Loucy (cell line): ENCODE measurements at regions not wholly inside any gene's neighbourhood (a gene's known extent, or its start where the extent isn't known, plus 50 kb on each side); places are given as distances from the start of the nearest gene placed in this dataset.

Experiments
- H2AFZ ChIP-seq: fragments of 200-600 bp; sonication (generic); 2 replicates; pipeline ENCODE4 v1.6.0; 2016; ENCODE audit warnings: antibody characterized with exemption, mild to moderate bottlenecking, low read length, moderate library complexity
- H3F3A ChIP-seq: fragments of 200-600 bp; 2 replicates; pipeline ENCODE4 v1.6.0; 2016; ENCODE audit warnings: antibody characterized with exemption, low read depth, mild to moderate bottlenecking
- H3K27me3 ChIP-seq: fragments of 200-600 bp; sonication (generic); 2 replicates; pipeline ENCODE4 v1.6.1; 2014; ENCODE audit warnings: low read length, mild to moderate bottlenecking; ENCODE audit not compliant: insufficient read depth, poor library complexity, severe bottlenecking
- H3K36me3 ChIP-seq: fragments of 200-600 bp; sonication (generic); 2 replicates; pipeline ENCODE4 v1.6.1; 2016; ENCODE audit warnings: low read length; ENCODE audit not compliant: insufficient read depth
- H3K4me1 ChIP-seq: fragments of 200-600 bp; sonication (generic); 2 replicates; pipeline ENCODE4 v1.5.1; 2014; ENCODE audit warnings: low read length, mild to moderate bottlenecking; ENCODE audit not compliant: insufficient read depth, poor library complexity, severe bottlenecking
- H3K4me2 ChIP-seq: fragments of 200-600 bp; sonication (generic); 2 replicates; pipeline ENCODE4 v1.6.0; 2014; ENCODE audit warnings: antibody characterized with exemption, low read length, low read depth, mild to moderate bottlenecking; ENCODE audit not compliant: poor library complexity, severe bottlenecking
- H3K4me3 ChIP-seq: fragments of 200-600 bp; sonication (generic); 2 replicates; pipeline ENCODE4 v1.5.1; 2014; ENCODE audit warnings: low read length, mild to moderate bottlenecking, mixed read lengths; ENCODE audit not compliant: poor library complexity, severe bottlenecking
- H3K79me2 ChIP-seq: fragments of 200-600 bp; sonication (generic); 2 replicates; pipeline ENCODE4 v1.6.1; 2014; ENCODE audit warnings: low read length; ENCODE audit not compliant: insufficient read depth
- H3K9ac ChIP-seq: fragments of 200-600 bp; sonication (generic); 2 replicates; pipeline ENCODE4 v1.6.0; 2014; ENCODE audit warnings: mild to moderate bottlenecking, low read depth, low read length, moderate library complexity; ENCODE audit not compliant: poor library complexity, severe bottlenecking
- H3K9me2 ChIP-seq: fragments of 200-600 bp; sonication (generic); replicated peaks from 2 replicates; pipeline ENCODE4 v1.6.1; 2016; ENCODE audit warnings: low read depth, low read length, mixed read lengths
- H3K9me3 ChIP-seq: fragments of 200-600 bp; sonication (generic); 2 replicates; pipeline ENCODE4 v1.6.1; 2014; ENCODE audit warnings: mild to moderate bottlenecking, antibody characterized with exemption, low read length, low read depth; ENCODE audit not compliant: insufficient read depth
- H4K20me1 ChIP-seq: fragments of 200-600 bp; sonication (generic); 2 replicates; pipeline ENCODE4 v1.6.0; 2014; ENCODE audit warnings: antibody characterized with exemption, low read length, mild to moderate bottlenecking; ENCODE audit not compliant: insufficient read depth, poor library complexity, severe bottlenecking
- EZH2phosphoT487 ChIP-seq: fragments of 200-600 bp; IDR thresholded peaks from 2 replicates; pipeline ENCODE4 v1.6.1; 2018; ENCODE audit warnings: antibody characterized with exemption, mild to moderate bottlenecking, moderate library complexity, borderline replicate concordance
- TF ChIP-seq, protein P1 (sequence below): fragments of 200-600 bp; sonication (generic); conservative IDR thresholded peaks from 2 replicates; pipeline ENCODE4 v1.5.1; 2014; ENCODE audit warnings: mild to moderate bottlenecking, antibody characterized with exemption, low read length

DNA sequence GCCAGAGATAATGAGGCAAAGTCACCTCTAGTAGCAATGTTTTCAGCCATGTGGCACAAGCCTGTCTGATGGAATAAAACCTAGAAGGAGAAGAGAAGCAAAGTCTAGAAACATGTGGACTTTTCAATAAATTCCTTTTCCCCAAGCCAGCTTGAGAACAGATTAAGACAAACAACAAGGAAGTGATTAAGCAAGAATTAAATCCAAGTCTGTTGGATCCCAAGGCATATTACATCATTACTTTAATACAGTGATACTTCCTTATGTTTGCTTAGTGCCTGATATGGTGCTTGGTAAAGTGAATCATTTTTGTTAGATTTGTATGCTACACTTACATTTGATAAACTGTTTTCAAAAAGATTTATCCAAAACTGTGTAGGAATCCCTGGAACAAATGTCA is 260.3 kb upstream of the FAM83B start:
- no peaks in the 10 kb centered on the region for H3K27me3 ChIP-seq
- H3K79me2 ChIP-seq = no peaks in the 10 kb centered on the region
- H3K4me1 ChIP-seq = no peaks in the 10 kb centered on the region
- H3K36me3 ChIP-seq = no peaks in the 10 kb centered on the region
- no peaks in the 10 kb centered on the region for H3F3A ChIP-seq
- no peak overlapping the region for H2AFZ ChIP-seq
- H3K9me2 ChIP-seq = no peaks in the 10 kb centered on the region
- H4K20me1 ChIP-seq = no peaks in the 10 kb centered on the region
- H3K4me2 ChIP-seq = no peak overlapping the region
- H3K4me3 ChIP-seq = no peak overlapping the region
- no peak overlapping the region for H3K9ac ChIP-seq
- no peaks in the 10 kb centered on the region for H3K9me3 ChIP-seq
- TF ChIP-seq, protein P1, sequence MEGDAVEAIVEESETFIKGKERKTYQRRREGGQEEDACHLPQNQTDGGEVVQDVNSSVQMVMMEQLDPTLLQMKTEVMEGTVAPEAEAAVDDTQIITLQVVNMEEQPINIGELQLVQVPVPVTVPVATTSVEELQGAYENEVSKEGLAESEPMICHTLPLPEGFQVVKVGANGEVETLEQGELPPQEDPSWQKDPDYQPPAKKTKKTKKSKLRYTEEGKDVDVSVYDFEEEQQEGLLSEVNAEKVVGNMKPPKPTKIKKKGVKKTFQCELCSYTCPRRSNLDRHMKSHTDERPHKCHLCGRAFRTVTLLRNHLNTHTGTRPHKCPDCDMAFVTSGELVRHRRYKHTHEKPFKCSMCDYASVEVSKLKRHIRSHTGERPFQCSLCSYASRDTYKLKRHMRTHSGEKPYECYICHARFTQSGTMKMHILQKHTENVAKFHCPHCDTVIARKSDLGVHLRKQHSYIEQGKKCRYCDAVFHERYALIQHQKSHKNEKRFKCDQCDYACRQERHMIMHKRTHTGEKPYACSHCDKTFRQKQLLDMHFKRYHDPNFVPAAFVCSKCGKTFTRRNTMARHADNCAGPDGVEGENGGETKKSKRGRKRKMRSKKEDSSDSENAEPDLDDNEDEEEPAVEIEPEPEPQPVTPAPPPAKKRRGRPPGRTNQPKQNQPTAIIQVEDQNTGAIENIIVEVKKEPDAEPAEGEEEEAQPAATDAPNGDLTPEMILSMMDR = no peak
- no peak for TF ChIP-seq EZH2phosphoT487

DNA sequence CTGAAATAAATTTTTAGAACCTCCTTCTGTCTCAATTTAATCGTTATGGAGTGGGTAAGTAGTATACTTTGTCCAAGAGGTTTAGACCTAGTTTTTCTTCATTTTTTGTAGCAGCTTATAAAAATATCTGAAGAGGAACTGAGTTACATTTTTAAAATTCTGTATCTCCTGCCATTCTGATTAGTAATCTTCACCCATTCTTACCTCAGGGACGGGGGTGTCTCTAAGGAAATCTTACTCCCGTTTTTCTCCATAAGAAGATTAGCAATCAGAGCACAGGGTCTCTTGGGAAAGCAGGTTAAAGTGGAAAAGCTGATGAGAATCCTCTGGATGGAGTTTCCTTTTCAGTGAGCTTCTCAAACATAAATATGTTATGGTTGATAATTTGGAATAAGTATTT is 259.3 kb upstream of the FAM83B start:
- Histone ChIP-seq H3K27me3 (no peaks in the 10 kb centered on the region), H3K4me2 (no peak overlapping the region), H3K4me3 (no peak overlapping the region), H3F3A (no peaks in the 10 kb centered on the region), H3K79me2 (no peaks in the 10 kb centered on the region), H3K9ac (no peak overlapping the region), H2AFZ (no peak overlapping the region), H3K36me3 (no peaks in the 10 kb centered on the region), H3K4me1 (no peaks in the 10 kb centered on the region), H3K9me2 (no peaks in the 10 kb centered on the region), H4K20me1 (no peaks in the 10 kb centered on the region), H3K9me3 (no peaks in the 10 kb centered on the region)
- TF ChIP-seq EZH2phosphoT487 = no peak
- TF ChIP-seq, protein P1 = no peak

DNA sequence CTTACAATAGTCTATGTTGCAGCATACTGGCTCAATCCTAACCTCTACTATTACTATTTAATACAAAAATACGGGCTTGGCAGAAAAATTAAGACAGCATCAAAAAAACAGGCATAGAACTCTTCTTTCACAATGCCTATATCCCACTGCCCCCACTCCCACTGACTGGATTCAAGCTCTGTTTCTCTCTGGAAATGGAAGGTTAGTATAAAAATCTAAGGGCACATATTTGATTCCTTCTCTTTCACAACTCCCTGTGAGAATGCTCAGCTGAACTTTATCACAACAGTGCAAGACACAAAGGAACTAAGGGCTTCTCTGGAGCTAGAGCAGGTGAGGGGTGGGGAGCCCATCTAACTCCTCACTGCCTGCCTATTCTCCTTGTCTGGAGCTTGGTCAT is 258.4 kb upstream of the FAM83B start:
- no peaks in the 10 kb centered on the region for H3K79me2 ChIP-seq
- H2AFZ ChIP-seq = no peak overlapping the region
- TF ChIP-seq, protein P1 = no peak
- TF ChIP-seq EZH2phosphoT487 = no peak
- H4K20me1 ChIP-seq = no peaks in the 10 kb centered on the region
- H3K9ac ChIP-seq = no peak overlapping the region
- no peaks in the 10 kb centered on the region for H3F3A ChIP-seq
- no peaks in the 10 kb centered on the region for H3K9me2 ChIP-seq
- H3K4me1 ChIP-seq = no peaks in the 10 kb centered on the region
- H3K4me2 ChIP-seq = no peak overlapping the region
- no peak overlapping the region for H3K4me3 ChIP-seq
- no peaks in the 10 kb centered on the region for H3K27me3 ChIP-seq
- no peaks in the 10 kb centered on the region for H3K36me3 ChIP-seq
- no peaks in the 10 kb centered on the region for H3K9me3 ChIP-seq
